HCT116 (cell line): ENCODE measurements at regions not wholly inside any gene's neighbourhood (a gene's known extent, or its start where the extent isn't known, plus 50 kb on each side); places are given as distances from the start of the nearest gene placed in this dataset.

Experiments used
- ATAC-seq: fragments of 200-7000 bp; cut with Tn5 transposase; 2 replicates; pipeline ENCODE4 v1.9.1; 2020; ENCODE audit warnings: mild to moderate bottlenecking, moderate library complexity
- BruUV-seq: library from RNA; stranded (reverse); fragments of 400-500 nt; replicated peaks from 2 replicates; lab custom pipeline; 2021; lab: Mats Ljungman, UMichigan
- CTCF ChIA-PET: fragments of 300-600 bp; sonication (Branson Sonifier 250); formaldehyde crosslinking; loops from one replicate; lab custom pipeline; 2021; ENCODE audit warnings: antibody characterized with exemption; lab: Charles Lee
- POLR2A ChIA-PET: fragments of 300-600, 350-600 bp; sonication (Branson Sonifier 250); formaldehyde crosslinking; loops from one replicate; lab custom pipeline; 2021; ENCODE audit warnings: antibody characterized with exemption; lab: Charles Lee
- RAD21 ChIA-PET, 2 experiments: fragments of 300-600 bp; sonication (Branson Sonifier 250); formaldehyde crosslinking; loops; one replicate each; lab custom pipeline; 2023; ENCODE audit warnings: low total read pairs in 2 of 2; ENCODE audit not compliant: uncharacterized antibody in 2 of 2, unreplicated experiment in 2 of 2, low non-redundant PET in 1 of 2; lab: Charles Lee
- DNase-seq: peaks from one replicate; pipeline ENCODE4 v3.0.0-alpha.2; 2010; ENCODE audit warnings: low read depth, low spot score
- H2AFZ ChIP-seq: fragments of 200-600 bp; shearing (Covaris generic), sonication (generic); 2 replicates; pipeline ENCODE4 v1.6.1; 2017; ENCODE audit warnings: low read depth, mixed run types, mixed read lengths, antibody characterized with exemption, low read length; ENCODE audit not compliant: poor library complexity, severe bottlenecking
- H3K27ac ChIP-seq: 2 replicates; pipeline ENCODE4 v1.5.1; 2012; ENCODE audit warnings: low read depth, low read length
- H3K27me3 ChIP-seq: fragments of 200-600 bp; sonication (generic); 2 replicates; pipeline ENCODE4 v1.6.1; 2016; ENCODE audit warnings: mixed run types, low read length, mixed read lengths; ENCODE audit not compliant: insufficient read depth
- H3K36me3 ChIP-seq, 2 experiments: fragments of 200-500 bp in 1 of 2; fragments of 200-600 bp in 1 of 2; sonication (Bioruptor generic) in 1 of 2; sonication (generic) in 1 of 2; 2 replicates each; pipeline versions ENCODE4 v1.5.1 to v1.6.1; 2014 to 2016; ENCODE audit warnings: low read length in 2 of 2, inconsistent platforms in 1 of 2, mixed read lengths in 1 of 2, mixed run types in 1 of 2; ENCODE audit not compliant: insufficient read depth in 2 of 2, control insufficient read depth in 1 of 2
- H3K4me1 ChIP-seq, 2 experiments: fragments of 200-600 bp in 1 of 2; sonication (generic) in 1 of 2; 2 replicates each; pipeline versions ENCODE4 v1.5.1 to v1.6.1; 2012 to 2017; ENCODE audit warnings: low read length in 2 of 2, inconsistent platforms in 1 of 2, mild to moderate bottlenecking in 1 of 2, mixed read lengths in 1 of 2, mixed run types in 1 of 2, moderate library complexity in 1 of 2; ENCODE audit not compliant: insufficient read depth in 2 of 2, control insufficient read depth in 1 of 2
- H3K4me2 ChIP-seq: fragments of 200-600 bp; sonication (generic); 2 replicates; pipeline ENCODE4 v1.6.1; 2017; ENCODE audit warnings: mixed run types, low read length, mixed read lengths
- H3K4me3 ChIP-seq, 2 experiments: fragments of 200-600 bp in 1 of 2; sonication (generic) in 1 of 2; replicated peaks in 1 of 2; 2 replicates each; pipeline ENCODE4 v1.5.1; 2011 to 2016; ENCODE audit warnings: low read length in 2 of 2, control low read depth in 1 of 2, low read depth in 1 of 2, mild to moderate bottlenecking in 1 of 2, mixed read lengths in 1 of 2, mixed run types in 1 of 2
- H3K79me2 ChIP-seq: fragments of 200-600 bp; sonication (generic); 2 replicates; pipeline ENCODE4 v1.6.1; 2017; ENCODE audit warnings: mild to moderate bottlenecking, mixed run types, low read length, moderate library complexity, mixed read lengths; ENCODE audit not compliant: insufficient read depth
- H3K9ac ChIP-seq: fragments of 200-600 bp; sonication (generic); 2 replicates; pipeline ENCODE4 v1.6.1; 2016; ENCODE audit warnings: low read length, mixed read lengths
- H3K9me2 ChIP-seq: fragments of 200-600 bp; sonication (generic), shearing (Covaris generic); 2 replicates; pipeline ENCODE4 v1.6.1; 2017; ENCODE audit warnings: mixed run types, mild to moderate bottlenecking, moderate library complexity; ENCODE audit not compliant: insufficient read depth
- H3K9me3 ChIP-seq, 2 experiments: fragments of 200-500 bp in 1 of 2; fragments of 200-600 bp in 1 of 2; sonication (Bioruptor generic) in 1 of 2; sonication (generic) in 1 of 2; 2 replicates each; pipeline ENCODE4 v1.6.1; 2014 to 2017; ENCODE audit warnings: low read length in 2 of 2, mixed read lengths in 2 of 2, inconsistent platforms in 1 of 2, low read depth in 1 of 2, mild to moderate bottlenecking in 1 of 2, mixed run types in 1 of 2, moderate library complexity in 1 of 2; ENCODE audit not compliant: control insufficient read depth in 1 of 2, insufficient read depth in 1 of 2
- H4K20me1 ChIP-seq: fragments of 200-600 bp; sonication (generic), shearing (Covaris generic); 2 replicates; pipeline ENCODE4 v1.6.1; 2017; ENCODE audit warnings: mixed run types, mild to moderate bottlenecking, moderate library complexity; ENCODE audit not compliant: insufficient read depth
- CBX3 ChIP-seq: IDR thresholded peaks from 2 replicates; pipeline ENCODE4 v1.6.1; 2012; ENCODE audit warnings: low read depth
- CEBPB ChIP-seq: IDR thresholded peaks from 2 replicates; pipeline ENCODE4 v1.6.1; 2012; ENCODE audit warnings: low read depth
- CTCF ChIP-seq, 3 experiments: fragments of 200-600 bp in 1 of 3; sonication (generic) in 1 of 3; IDR thresholded peaks in 2 of 3; conservative IDR thresholded peaks in 1 of 3; 2 replicates each; pipeline ENCODE4 v1.5.1; 2012 to 2017; ENCODE audit warnings: low read depth in 2 of 3, low read length in 2 of 3, antibody characterized with exemption in 1 of 3, borderline replicate concordance in 1 of 3, control low read depth in 1 of 3, mild to moderate bottlenecking in 1 of 3, mixed read lengths in 1 of 3, mixed run types in 1 of 3, moderate library complexity in 1 of 3; ENCODE audit not compliant: insufficient read depth in 1 of 3
- EZH2 ChIP-seq: fragments of 200-600 bp; sonication (generic); IDR thresholded peaks from 2 replicates; pipeline ENCODE4 v1.6.1; 2017; ENCODE audit warnings: antibody characterized with exemption, mixed run types
- JUND ChIP-seq: IDR thresholded peaks from 2 replicates; pipeline ENCODE4 v1.6.1; 2012
- POLR2A ChIP-seq: IDR thresholded peaks from 2 replicates; pipeline ENCODE4 v1.7.0; 2011; ENCODE audit warnings: borderline replicate concordance; ENCODE audit not compliant: insufficient read depth, insufficient read length; ENCODE audit errors: extremely low read depth
- SIN3A ChIP-seq: IDR thresholded peaks from 2 replicates; pipeline ENCODE4 v1.6.1; 2012; ENCODE audit warnings: low read depth
- SP1 ChIP-seq: IDR thresholded peaks from 2 replicates; pipeline ENCODE4 v1.6.1; 2012; ENCODE audit warnings: low read depth
- YY1 ChIP-seq: IDR thresholded peaks from 2 replicates; pipeline ENCODE4 v1.6.1; 2011; ENCODE audit warnings: low read length, low read depth, moderate library complexity, mild to moderate bottlenecking; ENCODE audit not compliant: insufficient replicate concordance; ENCODE audit errors: extremely low read depth
- ZFX ChIP-seq: fragments of 450-650 bp; IDR thresholded peaks from 2 replicates; pipeline ENCODE4 v1.6.1; 2017
- intact Hi-C: fragments of 100-400 bp; cut with micrococcal nuclease; formaldehyde crosslinking; loops from 2 replicates; pipeline ENCODE4 v1.10.0; 2022
- TF ChIP-seq, protein P1 (sequence below): IDR thresholded peaks from 2 replicates; pipeline ENCODE4 v1.6.1; 2012; ENCODE audit warnings: low read depth

GRCh38 chr3:72352176-72352575, 496.1 kb downstream of the SHQ1 start:
- Histone ChIP-seq H3K4me1 (peaks cover 0 to 11% of the 10 kb centered on the region in 2 experiments; a peak in 3 of 4 replicates), H3K9me3 (no peaks in the 10 kb centered on the region), H3K9ac (no peak overlapping the region), H3K79me2 (no peaks in the 10 kb centered on the region), H4K20me1 (no peaks in the 10 kb centered on the region), H3K4me3 (no peak overlapping the region), H2AFZ (no peak overlapping the region), H3K4me2 (no peak overlapping the region), H3K27me3 (no peaks in the 10 kb centered on the region), H3K9me2 (no peaks in the 10 kb centered on the region), H3K27ac (no peak overlapping the region), H3K36me3 (no peaks in the 10 kb centered on the region)
- CTCF ChIA-PET = no interaction called here
- BruUV-seq = no TSS peak
- DNase-seq = no peak
- TF ChIP-seq POLR2A (no peak), SP1 (no peak), CTCF (IDR thresholded peaks at IDR 0.05 in 2 of 3, conservative IDR thresholded peaks at IDR 0.05 in 1 of 3; ENCODE audit: borderline replicate concordance in 1 of 3, insufficient read depth in 1 of 3, low read depth in 2 of 3, low read length in 2 of 3) (no peak), EZH2 (no peak), YY1 (no peak), JUND (no peak), ZFX (no peak), SIN3A (no peak), CBX3 (no peak), CEBPB (no peak)
- TF ChIP-seq, protein P1, sequence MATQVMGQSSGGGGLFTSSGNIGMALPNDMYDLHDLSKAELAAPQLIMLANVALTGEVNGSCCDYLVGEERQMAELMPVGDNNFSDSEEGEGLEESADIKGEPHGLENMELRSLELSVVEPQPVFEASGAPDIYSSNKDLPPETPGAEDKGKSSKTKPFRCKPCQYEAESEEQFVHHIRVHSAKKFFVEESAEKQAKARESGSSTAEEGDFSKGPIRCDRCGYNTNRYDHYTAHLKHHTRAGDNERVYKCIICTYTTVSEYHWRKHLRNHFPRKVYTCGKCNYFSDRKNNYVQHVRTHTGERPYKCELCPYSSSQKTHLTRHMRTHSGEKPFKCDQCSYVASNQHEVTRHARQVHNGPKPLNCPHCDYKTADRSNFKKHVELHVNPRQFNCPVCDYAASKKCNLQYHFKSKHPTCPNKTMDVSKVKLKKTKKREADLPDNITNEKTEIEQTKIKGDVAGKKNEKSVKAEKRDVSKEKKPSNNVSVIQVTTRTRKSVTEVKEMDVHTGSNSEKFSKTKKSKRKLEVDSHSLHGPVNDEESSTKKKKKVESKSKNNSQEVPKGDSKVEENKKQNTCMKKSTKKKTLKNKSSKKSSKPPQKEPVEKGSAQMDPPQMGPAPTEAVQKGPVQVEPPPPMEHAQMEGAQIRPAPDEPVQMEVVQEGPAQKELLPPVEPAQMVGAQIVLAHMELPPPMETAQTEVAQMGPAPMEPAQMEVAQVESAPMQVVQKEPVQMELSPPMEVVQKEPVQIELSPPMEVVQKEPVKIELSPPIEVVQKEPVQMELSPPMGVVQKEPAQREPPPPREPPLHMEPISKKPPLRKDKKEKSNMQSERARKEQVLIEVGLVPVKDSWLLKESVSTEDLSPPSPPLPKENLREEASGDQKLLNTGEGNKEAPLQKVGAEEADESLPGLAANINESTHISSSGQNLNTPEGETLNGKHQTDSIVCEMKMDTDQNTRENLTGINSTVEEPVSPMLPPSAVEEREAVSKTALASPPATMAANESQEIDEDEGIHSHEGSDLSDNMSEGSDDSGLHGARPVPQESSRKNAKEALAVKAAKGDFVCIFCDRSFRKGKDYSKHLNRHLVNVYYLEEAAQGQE = no peak
- intact Hi-C loops = no loop called here
- ATAC-seq = no peak
- POLR2A ChIA-PET = no interaction called here
- RAD21 ChIA-PET = no interaction called here
